GM18858 (cell line): ENCODE measurements at regions not wholly inside any gene's neighbourhood (a gene's known extent, or its start where the extent isn't known, plus 50 kb on each side); places are given as distances from the start of the nearest gene placed in this dataset.

Experiments
- ATAC-seq: cut with Tn5 transposase; IDR thresholded peaks from one replicate; pipeline ENCODE4 v1.9.1; 2021; ENCODE audit not compliant: unreplicated experiment

DNA sequence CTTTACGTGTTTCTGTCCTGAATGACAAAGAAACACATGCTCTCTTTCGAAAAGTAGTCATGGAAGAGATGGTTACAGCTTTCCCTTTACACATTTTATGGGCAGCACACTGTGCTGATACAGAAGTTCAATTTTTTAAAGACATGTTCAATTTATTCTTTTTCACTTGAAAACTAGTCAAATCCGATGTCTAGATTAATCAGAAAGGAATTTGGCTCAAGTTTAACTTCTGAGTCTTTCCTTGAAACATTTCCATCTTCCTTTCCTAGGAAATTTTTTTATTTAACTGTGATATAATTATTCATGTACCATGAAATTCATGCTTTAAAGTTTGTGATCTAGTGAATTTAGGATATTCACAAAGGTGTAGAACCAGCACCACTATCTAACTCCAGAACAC, 360.1 kb downstream of the TNS3 start:
- ATAC-seq: no peak

DNA sequence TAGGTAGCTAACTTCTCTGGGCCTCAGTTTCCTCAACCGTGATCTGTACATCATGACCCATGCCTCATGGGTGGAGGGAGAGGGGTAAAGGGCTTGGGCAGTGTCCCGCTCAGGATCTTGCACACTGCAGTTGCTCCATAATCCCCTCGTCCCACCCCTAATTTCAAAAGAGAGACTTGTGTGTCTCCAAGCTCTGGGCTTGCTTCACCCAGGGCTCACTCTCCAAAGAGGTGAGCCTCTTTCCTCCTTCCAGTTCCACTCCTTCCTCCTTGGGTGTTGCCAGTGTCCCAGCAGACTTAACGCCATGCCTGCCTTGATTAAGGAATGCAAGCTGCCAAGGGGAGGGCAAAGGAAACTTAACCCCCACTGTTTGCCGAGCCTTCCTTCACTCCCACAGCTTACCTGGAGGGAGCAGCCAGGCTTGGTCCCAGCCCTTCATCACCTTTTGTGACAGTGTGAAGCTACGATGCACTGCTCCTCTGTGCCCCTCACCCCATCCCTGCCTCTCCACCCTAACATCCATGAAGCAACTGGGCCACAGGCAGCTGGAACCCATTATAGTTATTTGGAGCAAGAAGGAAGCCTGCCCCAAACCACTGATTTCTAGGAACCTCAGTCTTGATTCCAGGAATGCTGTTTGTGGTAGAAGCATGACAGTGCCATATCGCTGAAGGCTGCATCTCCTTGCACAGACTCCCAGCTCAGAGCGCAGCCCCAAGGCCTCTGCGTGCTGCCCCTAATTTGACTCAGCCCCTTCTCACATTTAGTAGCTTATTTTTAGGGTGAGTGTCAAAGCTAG, 363.3 kb downstream of the TNS3 start:
- ATAC-seq: no peak

DNA sequence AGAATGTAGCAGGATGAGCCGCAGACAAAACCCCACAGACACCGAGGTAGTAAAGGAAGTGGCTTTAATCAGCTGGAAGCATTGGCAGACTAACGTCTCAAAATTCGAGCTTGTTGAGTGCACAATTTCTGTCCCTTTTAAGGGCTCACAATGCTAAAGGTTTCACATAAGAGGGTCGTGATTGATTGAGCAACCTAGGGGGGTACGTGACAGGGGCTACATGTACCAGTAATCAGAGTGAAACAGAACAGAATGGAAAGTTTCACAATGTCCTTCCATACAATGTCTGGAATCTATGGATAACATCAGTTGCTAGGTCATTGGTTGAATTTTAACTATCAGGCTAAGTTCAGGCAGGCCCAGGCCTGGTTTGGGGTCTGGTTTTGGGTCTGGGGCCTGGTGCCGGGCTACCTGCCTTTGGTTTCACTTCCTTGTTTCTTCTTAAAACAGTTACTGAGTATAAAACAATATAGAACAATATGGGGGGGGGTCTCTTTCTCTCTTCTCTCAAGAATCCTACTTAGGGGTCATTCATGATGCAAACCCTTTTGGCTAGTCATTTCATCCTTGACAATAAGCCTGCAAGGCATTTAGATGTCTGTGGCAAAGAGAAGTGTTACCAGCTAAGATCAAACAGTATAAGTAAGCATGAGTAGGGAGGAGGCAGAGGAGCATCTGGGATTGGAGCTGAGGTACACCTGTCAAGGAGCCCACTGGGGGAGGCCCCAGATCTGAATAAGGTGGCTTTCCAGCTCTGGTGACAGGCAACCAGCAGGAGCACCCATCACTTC, 364.1 kb downstream of the TNS3 start:
- ATAC-seq: no peak

DNA sequence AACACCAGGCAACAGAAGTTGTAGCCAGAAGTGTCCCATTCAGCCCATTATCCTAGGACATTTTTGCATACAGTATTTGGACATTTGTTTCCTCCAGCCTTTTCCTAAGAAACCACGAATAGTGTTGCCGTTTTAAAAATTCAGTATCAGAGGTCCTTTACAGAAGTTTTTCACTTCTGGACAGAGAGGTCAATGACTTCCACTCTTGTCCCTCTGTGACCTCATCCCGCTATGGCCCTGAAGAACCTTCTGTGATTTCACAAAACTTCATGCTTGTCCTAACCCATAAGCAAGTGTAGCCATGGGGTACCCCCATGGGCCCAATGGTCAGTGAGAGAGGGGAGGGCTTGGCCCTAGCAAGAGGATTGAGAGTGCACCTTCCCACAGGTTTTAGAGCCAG, 364.8 kb downstream of the TNS3 start:
- ATAC-seq: no peak

DNA sequence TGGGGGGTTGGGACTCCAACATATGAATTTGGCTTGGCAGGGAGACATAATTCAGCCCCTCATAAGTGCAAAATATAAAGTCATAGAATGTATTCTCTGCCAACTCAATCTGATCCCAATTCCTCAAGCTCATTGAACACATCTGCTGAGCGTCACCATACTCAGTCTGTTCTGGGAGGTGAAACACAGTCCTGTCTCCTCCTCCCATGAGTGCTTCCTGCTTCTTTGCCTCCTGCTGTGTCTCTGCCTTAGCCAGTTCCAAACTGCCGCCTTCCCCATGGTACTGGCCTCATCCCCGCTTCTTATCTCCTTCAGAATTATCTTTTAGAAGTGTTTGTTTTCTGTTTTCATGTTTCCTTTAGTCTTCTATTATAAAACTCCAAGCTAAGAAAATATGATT, 365.5 kb downstream of the TNS3 start:
- ATAC-seq: no peak

DNA sequence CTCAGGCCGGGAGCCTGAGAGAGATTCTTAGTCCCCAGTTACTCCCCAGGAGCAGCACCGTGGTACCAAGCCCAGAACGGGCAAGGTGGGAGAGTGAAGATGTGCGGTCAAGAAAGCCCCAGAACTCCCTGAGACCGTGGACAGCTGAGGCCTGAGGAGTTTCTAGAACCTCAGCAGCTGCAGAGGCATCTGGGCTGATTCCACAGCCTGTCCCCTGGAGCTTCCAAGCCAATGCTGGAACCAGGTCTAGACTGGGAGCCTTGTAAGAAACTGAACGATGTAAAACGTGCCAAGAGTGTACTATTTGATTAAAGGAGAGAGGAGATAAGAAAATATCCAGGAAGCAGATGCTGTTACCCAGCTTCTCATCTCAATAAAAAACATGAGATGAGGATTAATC, 366.3 kb downstream of the TNS3 start:
- ATAC-seq: no peak

DNA sequence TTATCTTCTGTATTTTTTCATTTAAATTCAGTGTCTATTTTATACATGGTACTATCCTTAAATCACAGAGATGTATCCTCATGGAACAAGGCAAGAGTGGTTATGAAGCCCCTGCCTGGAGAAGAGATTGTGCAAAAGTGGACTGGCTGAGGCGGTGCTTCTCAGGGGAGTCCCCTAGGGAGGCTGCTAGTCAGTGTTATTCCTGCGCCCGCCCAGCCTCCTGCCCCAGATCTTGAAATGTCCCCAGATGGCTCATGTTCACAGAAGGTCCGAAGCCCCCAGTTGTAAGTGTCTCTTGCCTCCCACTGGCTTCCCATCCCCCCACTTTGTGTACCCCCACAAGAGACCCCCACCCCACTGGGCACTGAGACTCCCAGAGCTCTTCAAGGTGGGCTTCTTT, 366.9 kb downstream of the TNS3 start:
- no peak for ATAC-seq

DNA sequence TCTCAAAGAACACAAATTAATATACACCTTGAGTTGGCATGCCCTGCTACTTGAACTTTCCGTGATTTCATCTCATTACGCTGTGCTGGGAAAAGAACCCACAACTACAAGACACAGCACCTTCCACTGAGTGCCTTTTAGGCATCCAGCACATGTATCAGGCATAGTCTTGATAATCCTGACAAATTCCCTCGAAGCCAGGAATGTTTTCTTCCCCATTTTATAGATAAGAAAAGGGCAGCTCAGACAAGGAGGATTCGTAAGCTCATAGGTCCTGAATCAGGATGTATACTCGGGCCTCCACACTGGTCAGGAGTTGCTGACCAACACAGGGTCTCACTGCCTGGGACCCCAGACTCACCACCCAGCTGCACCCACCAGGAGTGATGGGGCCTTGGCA, 368.6 kb downstream of the TNS3 start:
- no peak for ATAC-seq

DNA sequence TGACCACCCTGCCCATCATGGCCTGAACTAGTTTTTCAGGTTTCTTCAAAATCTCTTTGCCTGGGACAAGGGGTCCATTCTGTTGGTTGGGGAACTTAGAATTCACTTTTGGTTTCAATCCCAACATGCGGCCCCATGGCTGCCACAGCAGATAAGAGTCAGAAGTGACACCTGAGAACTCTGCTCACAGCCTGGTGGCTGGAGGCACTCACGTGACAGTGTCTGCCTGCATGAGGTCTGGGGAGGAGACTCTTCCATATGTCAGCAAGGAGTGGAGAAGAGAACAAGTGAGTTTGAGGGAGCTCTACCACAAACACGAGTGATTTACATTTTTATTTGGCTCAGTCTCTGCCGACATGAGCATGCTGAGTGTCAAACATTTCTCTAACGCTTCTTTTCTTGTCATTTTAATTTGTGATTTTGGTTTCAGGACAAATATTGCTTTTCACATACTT, 370.4 kb downstream of the TNS3 start:
- ATAC-seq: no peak

DNA sequence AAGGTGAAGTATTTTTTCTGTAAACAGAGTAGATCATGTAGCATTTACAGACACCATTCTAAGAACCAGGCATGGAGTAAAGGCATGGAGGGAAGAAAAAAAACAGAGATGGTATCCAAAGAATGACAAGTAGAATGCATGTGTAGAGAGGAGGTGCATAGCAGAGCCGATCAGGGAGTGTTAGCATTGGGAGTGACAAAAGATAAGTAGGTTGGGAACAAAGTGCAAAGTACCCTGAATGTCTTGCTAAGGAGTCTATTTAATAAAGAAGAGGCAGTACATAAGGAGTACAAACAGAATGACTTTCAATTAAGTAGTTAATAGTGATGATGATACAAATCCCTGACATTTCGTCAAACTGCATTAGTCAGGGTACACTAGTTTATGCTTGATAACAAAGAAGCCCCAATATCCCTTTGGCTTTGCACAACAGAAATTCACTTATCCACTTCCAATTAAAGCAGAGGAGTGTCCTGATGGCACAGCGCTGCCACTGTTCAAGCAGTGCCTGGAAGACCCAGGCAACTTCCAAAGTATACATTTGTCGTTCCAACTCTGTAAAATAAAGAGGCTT, 371.5 kb downstream of the TNS3 start:
- ATAC-seq: no peak

DNA sequence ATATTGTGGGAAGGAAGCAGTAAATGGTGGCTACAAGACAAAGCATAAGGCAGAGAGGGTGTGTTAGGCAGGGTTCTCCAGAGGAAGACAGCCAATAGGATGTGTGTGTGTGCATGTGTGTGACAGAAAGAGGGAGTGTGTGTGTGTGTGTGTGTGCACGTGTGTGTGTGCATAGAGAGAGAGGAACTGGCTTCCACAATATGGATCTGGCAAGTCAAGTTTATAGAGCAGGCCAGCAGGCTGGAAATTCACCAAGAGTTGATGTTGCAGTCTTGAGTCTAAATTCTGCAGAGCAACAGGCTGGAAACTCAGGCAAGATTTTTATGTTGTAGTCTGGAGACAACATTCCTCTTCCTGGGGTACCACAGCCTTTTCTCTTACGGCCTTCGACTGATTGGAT, 374.0 kb downstream of the TNS3 start:
- ATAC-seq: no peak

DNA sequence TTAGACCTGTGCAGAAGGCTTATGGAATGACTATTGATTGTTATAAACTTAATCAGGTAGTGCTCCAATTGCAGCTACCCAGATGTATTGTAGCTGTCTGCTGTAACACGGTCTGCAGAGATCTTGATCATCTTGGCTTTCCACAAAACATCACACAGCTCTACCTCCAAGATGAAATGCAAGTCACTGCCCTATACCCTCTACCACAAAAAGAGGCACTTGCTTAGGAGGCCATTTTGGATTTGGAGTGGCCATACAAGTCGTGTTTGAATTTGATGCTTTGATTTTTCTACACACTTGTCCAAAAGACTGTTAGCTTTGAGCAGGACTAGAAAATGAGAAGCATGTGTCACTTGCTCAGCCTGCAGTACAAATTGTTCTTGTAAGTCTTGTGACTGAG, 377.2 kb downstream of the TNS3 start:
- ATAC-seq: no peak

DNA sequence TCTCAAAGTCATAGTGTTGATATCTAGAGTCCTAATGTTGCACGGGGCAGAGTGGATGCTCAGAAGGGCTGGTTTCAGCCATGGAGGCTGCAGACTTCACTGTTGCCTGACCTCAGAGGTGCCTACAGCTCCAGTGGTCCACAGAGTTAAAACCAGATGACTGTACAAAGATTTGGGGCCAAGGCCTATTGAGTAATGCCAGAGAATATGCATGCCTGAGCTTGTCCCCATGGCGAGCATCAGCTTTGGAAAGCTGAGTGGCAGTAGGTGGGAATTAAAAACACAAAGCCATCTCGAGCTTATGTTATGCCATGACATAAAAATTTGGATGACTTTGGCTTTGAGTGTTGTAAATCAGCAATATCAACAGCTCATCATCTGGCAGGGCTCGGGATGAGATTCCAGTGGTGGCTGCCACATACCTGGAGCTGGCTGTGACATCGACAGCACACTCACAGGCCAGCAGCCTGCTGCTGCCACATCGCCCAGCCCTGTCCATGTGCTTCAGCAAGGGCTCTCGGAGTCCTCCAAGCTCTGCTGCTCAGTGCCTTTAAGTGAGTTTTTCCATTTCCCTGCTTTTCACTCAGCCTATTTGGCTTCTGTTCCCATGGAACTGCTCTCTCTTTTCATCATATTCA, 379.6 kb downstream of the TNS3 start:
- no peak for ATAC-seq

DNA sequence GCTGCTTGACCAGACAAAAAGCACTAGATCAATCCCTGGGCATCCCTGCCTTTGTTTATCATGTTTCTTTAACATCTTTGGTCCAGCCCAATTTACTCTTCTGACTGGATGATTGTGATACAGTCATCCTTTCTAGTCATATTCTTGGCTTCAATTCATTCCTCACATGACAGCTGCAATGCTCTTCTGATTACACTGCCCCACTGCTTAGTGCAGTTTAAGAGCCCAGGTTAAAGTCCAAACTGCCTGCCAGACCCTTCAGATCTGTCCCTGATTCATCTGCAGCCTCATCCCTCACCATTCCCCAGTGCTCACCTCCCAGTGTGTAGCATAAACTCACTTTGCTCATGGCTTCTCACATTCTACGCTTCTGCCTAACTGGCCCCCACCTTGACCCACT, 383.8 kb downstream of the TNS3 start:
- ATAC-seq: no peak

DNA sequence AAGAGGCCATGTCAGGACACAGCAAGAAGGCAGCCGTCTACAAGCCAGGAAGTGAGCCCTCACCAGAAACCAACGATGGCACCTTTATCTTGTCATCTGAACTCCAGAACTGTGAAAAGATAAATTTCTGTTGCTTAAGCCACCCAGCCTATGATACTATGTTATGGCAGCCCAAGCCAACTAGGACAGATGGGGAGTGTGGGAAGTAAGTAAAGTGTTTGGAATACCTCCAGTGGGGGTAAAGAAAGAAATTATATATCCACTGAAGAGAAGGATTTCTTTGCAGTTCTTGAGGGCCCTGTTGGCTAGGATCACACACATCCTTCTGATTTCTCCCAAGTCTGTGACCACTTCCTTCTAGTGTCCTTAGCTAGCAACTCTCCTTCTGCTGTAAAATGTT, 384.4 kb downstream of the TNS3 start:
- ATAC-seq: no peak

DNA sequence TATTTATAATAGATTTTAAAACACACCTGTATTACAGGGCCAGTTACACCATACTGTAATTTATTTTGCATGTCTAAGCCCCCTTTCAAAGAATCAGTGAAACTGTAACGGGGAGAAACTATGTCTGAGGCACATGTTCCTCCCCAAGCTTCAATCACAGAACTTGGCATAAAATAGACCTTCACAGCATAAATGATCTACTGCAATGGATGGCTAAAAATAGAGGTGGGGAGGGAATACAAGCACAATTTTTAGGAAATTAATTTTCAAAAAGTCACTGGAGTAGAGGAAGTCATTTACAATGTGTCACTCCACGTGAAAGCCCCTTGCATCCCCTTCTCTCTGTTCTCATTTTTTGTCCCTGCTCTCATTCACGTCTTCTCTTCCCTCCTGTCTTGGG, 385.2 kb downstream of the TNS3 start:
- no peak for ATAC-seq

DNA sequence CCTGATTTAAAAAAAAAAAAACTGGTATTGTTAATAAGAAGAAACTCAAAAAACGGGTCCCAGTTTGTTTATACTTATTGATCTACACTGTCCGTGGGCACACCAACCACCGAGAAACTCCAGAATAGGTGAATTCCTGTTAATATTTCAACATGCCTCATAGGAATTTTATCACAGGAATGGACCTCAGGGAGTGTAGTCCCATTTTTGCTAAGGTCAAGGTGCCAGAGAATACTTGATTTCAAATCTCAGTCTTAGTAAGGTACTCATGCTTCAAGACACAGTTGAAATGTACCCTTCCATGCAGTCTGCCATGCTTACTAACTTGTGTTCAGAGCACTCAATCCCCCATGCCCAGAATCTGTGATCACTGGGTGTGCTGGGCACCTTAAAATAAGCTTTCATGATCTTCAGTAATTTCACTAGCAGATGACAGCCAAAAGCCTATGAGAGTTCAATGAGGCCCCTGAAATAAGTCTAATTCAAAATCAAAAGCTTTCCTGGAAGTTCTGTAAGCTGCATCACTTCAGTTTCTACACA, 385.7 kb downstream of the TNS3 start:
- ATAC-seq: no peak

DNA sequence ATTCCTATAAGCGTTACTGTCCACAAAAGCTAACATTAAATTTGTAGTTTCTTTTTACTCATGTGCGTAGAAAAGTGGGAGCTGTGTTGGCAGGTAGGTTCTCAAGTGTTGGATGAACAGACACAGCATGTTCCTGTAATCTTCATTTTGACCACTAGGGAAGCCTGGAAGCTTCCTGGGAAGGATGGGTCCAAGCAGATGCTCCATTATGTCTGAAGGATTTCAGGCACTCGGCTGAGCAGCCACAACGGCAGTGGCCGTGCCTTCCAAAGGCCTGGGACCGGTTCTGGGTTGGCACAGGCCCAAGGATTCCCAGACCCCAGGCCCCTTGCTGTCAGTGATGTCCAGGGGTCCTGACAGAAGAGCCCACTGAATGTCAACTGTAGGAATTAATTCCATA, 386.3 kb downstream of the TNS3 start:
- ATAC-seq: no peak

DNA sequence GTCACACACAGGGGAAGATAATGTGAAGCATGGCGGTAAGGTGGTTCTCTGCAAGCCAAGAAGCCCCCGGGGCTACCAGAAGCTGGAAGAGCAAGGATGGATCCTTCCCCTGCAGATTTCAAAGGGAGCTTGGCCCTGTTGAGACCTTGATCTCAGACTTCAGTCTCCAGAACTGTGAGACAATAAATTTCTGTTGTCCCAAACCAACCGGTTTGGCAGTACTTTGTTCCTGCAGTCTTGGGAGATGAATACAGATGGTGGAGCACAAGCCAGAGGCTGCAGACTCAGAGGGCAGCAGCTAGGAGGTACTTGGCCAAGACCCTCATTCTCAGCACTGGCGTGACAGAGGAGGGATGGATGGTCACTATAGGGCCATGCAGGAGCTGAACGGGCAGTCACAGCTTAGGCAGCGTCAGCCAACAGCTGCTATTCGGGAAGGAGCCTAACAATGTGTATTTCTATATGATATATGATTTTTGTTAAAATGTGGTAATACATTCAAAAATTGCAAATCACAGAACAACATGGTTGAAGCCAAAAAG, 387.3 kb downstream of the TNS3 start:
- ATAC-seq: no peak

DNA sequence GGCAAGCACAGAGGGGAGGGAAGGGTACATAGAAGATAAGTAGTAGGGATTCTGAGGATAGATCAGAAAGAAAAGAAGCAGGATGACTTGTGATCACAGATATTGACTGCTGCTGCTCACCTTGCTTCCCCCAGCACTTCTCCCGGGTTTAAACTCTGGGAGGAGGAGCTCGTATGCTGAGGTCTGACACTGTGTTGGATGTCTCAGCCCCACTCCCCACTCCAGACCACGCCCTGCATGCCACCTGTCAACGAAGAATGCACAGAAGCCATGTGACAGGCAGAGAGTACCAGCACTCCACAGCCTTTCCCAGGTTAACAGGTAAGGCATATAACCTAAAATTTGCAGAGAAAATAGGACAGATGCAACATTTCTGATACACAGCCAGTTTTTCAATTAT, 388.9 kb downstream of the TNS3 start:
- no peak for ATAC-seq

DNA sequence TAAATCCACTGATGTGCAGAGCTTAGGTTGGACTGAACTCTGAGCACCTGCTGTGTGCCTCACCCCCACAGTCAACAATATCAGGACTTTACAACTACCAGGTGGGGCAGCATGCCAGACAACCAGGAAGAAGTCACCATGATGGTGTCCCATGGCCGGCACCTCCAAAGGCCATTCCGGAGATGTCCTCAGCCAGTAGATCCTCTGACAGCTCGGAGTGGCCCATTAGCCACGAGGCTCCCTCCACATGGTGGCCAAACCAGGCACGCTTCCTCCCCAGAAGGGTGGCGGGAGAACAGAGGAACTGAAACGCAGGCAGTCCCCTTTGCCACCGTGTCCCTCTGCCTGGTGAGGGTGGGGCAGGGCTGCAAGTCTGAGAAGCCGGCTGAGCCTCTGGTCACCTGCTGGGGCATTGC, 390.0 kb downstream of the TNS3 start:
- ATAC-seq: no peak
